ENCODE measurements at regions not wholly inside any gene's neighbourhood (a gene's known extent, or its start where the extent isn't known, plus 50 kb on each side); places are given as distances from the start of the nearest gene placed in this dataset.
"Not testable (repeated sequence)": the region's sequence is repeated elsewhere in the genome, so short reads cannot be mapped to it uniquely, and the experiment has no call there.

GRCh38 chr6:134415194-134415593, 97.3 kb upstream of the SGK1 start:
- no peak for DNase-seq (ENCODE audit: low read depth in 1 of 2, low spot score in 1 of 2)

GRCh38 chr6:134414793-134415192, 96.9 kb upstream of the SGK1 start:
- no peak for DNase-seq (ENCODE audit: low read depth in 1 of 2, low spot score in 1 of 2)

GRCh38 chr6:134413241-134413643, 95.3 kb upstream of the SGK1 start:
- DNase-seq (ENCODE audit: low read depth in 1 of 2, low spot score in 1 of 2) = no peak

GRCh38 chr6:134410541-134410940, 92.6 kb upstream of the SGK1 start:
- DNase-seq (ENCODE audit: low read depth in 1 of 2, low spot score in 1 of 2) = no peak

GRCh38 chr6:134407791-134408190, 89.9 kb upstream of the SGK1 start:
- no peak for DNase-seq (ENCODE audit: low read depth in 1 of 2, low spot score in 1 of 2)

- DNase-seq (ENCODE audit: low read depth in 1 of 2, low spot score in 1 of 2) = no peak
These were observed 88.4 kb upstream of the SGK1 start for GRCh38 chr6:134406311-134406710.

- DNase-seq (ENCODE audit: low read depth in 1 of 2, low spot score in 1 of 2) = no peak
These were observed 87.6 kb upstream of the SGK1 start for GRCh38 chr6:134405386-134406087.

- not testable (repeated sequence) for DNase-seq (ENCODE audit: low read depth in 1 of 2, low spot score in 1 of 2)
These were observed 85.4 kb upstream of the SGK1 start for GRCh38 chr6:134403312-134403711.

- no peak for DNase-seq (ENCODE audit: low read depth in 1 of 2, low spot score in 1 of 2)
These were observed 84.6 kb upstream of the SGK1 start for GRCh38 chr6:134402372-134402984.

GRCh38 chr6:134400941-134401340, 83.0 kb upstream of the SGK1 start:
- DNase-seq (ENCODE audit: low read depth in 1 of 2, low spot score in 1 of 2) = no peak

GRCh38 chr6:134398453-134398852, 80.5 kb upstream of the SGK1 start:
- no peak for DNase-seq (ENCODE audit: low read depth in 1 of 2, low spot score in 1 of 2)

- DNase-seq (ENCODE audit: low read depth in 1 of 2, low spot score in 1 of 2) = no peak
These were observed 79.8 kb upstream of the SGK1 start for GRCh38 chr6:134397676-134398075.

- no peak for DNase-seq (ENCODE audit: low read depth in 1 of 2, low spot score in 1 of 2)
These were observed 77.0 kb upstream of the SGK1 start for GRCh38 chr6:134394905-134395304.

- DNase-seq (ENCODE audit: low read depth in 1 of 2, low spot score in 1 of 2) = no peak
These were observed 76.3 kb upstream of the SGK1 start for GRCh38 chr6:134394208-134394607.

GRCh38 chr6:134391205-134391604, 73.3 kb upstream of the SGK1 start:
- DNase-seq (ENCODE audit: low read depth in 1 of 2, low spot score in 1 of 2) = no peak

GRCh38 chr6:134389658-134390057, 71.7 kb upstream of the SGK1 start:
- DNase-seq (ENCODE audit: low read depth in 1 of 2, low spot score in 1 of 2) = no peak

- DNase-seq (ENCODE audit: low read depth in 1 of 2, low spot score in 1 of 2) = no peak
These were observed 71.2 kb upstream of the SGK1 start for GRCh38 chr6:134389129-134389528.

- DNase-seq (ENCODE audit: low read depth in 1 of 2, low spot score in 1 of 2) = not testable (repeated sequence)
These were observed 68.6 kb upstream of the SGK1 start for GRCh38 chr6:134386482-134386881.

GRCh38 chr6:134381959-134382358, 64.0 kb upstream of the SGK1 start:
- no peak for DNase-seq (ENCODE audit: low read depth in 1 of 2, low spot score in 1 of 2)

GRCh38 chr6:134379599-134379998, 61.7 kb upstream of the SGK1 start:
- no peak for DNase-seq (ENCODE audit: low read depth in 1 of 2, low spot score in 1 of 2)

- DNase-seq (ENCODE audit: low read depth in 1 of 2, low spot score in 1 of 2) = no peak
These were observed 61.2 kb upstream of the SGK1 start for GRCh38 chr6:134379076-134379475.

GRCh38 chr6:134378426-134378825, 60.5 kb upstream of the SGK1 start:
- no peak for DNase-seq (ENCODE audit: low read depth in 1 of 2, low spot score in 1 of 2)

- no peak for DNase-seq (ENCODE audit: low read depth in 1 of 2, low spot score in 1 of 2)
These were observed 58.9 kb upstream of the SGK1 start for GRCh38 chr6:134376785-134377184.
